Activated naive CD8-positive, alpha-beta T cell treated with anti-CD3 and anti-CD28 coated beads, Interleukin-2, amount 10 ng/mL, durations not matched to agents 7 days and 5 days (primary cell): ENCODE measurements at regions not wholly inside any gene's neighbourhood (a gene's known extent, or its start where the extent isn't known, plus 50 kb on each side); places are given as distances from the start of the nearest gene placed in this dataset.

Experiments used
- ATAC-seq: fragments of 150-1000 bp; cut with Tn5 transposase; one replicate; pipeline ENCODE4 v1.10.0; 2021; ENCODE audit warnings: low read depth, moderate library complexity
- POLR2A ChIA-PET: fragments of 350-600 bp; sonication (Branson Sonifier 250); formaldehyde crosslinking; loops from one replicate; lab custom pipeline; 2021; ENCODE audit warnings: antibody characterized with exemption; lab: Charles Lee
- DNase-seq: peaks from one replicate; pipeline ENCODE4 v3.0.0; 2021
- H3K27ac Mint-ChIP-seq: one replicate; pipeline ENCODE4 v1.8.0; 2022; ENCODE audit warnings: mild to moderate bottlenecking, mixed read lengths
- H3K27me3 Mint-ChIP-seq: one replicate; pipeline ENCODE4 v1.8.0; 2022; ENCODE audit warnings: mild to moderate bottlenecking, moderate library complexity, mixed read lengths
- H3K36me3 Mint-ChIP-seq: one replicate; pipeline ENCODE4 v1.8.0; 2021; ENCODE audit warnings: mild to moderate bottlenecking, mixed read lengths
- H3K4me1 Mint-ChIP-seq: one replicate; pipeline ENCODE4 v1.8.0; 2021; ENCODE audit warnings: mixed read lengths
- H3K4me3 Mint-ChIP-seq: one replicate; pipeline ENCODE4 v1.8.0; 2022; ENCODE audit warnings: mild to moderate bottlenecking, moderate library complexity, mixed read lengths
- H3K9me3 Mint-ChIP-seq: one replicate; pipeline ENCODE4 v1.8.0; 2021; ENCODE audit warnings: mixed read lengths

DNA sequence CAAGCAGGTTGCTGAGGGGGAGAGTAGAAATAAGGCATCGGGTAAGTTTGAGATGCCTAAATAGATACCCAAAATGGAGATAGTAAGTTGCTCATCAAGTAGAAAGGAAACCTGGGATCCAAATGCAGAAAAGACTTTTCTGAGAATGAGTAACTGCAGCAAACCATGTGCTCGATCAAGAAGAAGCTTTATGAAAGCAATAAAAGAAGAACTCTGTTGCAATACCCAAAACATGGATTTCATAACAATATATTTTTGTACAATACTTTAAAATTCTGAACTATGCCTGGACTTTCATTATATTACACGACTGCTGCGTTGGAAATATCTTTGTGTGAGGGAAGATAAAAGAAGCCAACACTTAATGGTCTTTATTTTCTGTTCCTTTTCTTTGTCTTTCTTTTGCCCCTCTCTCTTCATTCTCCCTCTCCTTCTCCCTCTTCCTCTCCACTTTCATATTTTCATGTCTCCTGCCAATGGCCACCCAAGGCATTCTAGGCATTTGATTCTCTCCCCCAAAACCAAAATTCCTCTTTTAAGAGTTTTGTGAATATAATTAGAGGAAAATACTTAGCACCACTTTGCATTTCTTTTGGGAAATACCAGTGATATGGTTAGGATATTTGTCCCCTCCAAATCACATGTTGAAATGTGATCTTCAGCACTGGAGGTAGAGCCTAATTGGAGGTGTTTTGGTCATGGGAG is 257.6 kb downstream of the MREG start:
- Mint-ChIP-seq H3K4me1 (peaks cover 5% of the 10 kb centered on the region), H3K9me3 (no peaks in the 10 kb centered on the region), H3K4me3 (no peak overlapping the region), H3K27ac (no peak overlapping the region), H3K36me3 (no peaks in the 10 kb centered on the region), H3K27me3 (peaks cover 22% of the 10 kb centered on the region)
- ATAC-seq: no peak
- POLR2A ChIA-PET: no interaction called here
- no peak for DNase-seq

- H3K4me3 Mint-ChIP-seq: no peak overlapping the region
- H3K27ac Mint-ChIP-seq: no peak overlapping the region
These were observed 258.8 kb downstream of the MREG start for GRCh38 chr2:215754546-215754945.

DNA sequence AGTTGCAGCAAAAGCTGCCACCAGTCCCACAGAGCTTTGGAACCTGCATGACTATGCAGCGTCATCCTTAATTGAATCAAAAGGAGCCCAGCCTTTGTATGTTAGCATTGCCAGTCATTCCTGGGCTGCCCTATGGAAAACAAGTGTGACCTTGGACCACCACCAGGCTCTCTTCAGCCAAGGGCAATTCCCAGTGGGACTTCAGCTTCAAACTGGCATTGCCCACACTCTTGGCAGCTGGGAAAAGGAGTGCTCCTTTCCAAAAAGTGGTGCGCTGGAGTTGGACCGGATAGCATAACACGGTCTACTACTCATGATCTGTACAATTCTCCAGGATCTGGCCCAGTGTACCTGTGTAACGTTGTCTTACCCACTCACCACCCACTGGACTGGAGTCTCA is 259.5 kb downstream of the MREG start:
- Mint-ChIP-seq H3K27ac (no peak overlapping the region), H3K4me3 (no peak overlapping the region), H3K36me3 (no peaks in the 10 kb centered on the region), H3K9me3 (no peaks in the 10 kb centered on the region), H3K27me3 (peaks cover 33% of the 10 kb centered on the region), H3K4me1 (peaks cover 13% of the 10 kb centered on the region)
- DNase-seq (no peak), ATAC-seq (no peak)
- POLR2A ChIA-PET: no interaction called here

More at GRCh38 chr2:215754546-215754945, 258.8 kb downstream of the MREG start:
- H3K4me1 Mint-ChIP-seq: peaks cover 13% of the 10 kb centered on the region
- POLR2A ChIA-PET: no interaction called here
- ATAC-seq (no peak), DNase-seq (no peak)
- H3K36me3 Mint-ChIP-seq: no peaks in the 10 kb centered on the region
- no peaks in the 10 kb centered on the region for H3K9me3 Mint-ChIP-seq
- peaks cover 30% of the 10 kb centered on the region for H3K27me3 Mint-ChIP-seq

GRCh38 chr2:215752991-215753390 is 260.4 kb downstream of the MREG start:
- no peaks in the 10 kb centered on the region for H3K36me3 Mint-ChIP-seq
- H3K4me3 Mint-ChIP-seq: no peak overlapping the region
- no peaks in the 10 kb centered on the region for H3K9me3 Mint-ChIP-seq

GRCh38 chr2:215752436-215752835 is 260.9 kb downstream of the MREG start:
- H3K9me3 Mint-ChIP-seq: no peaks in the 10 kb centered on the region
- no peak overlapping the region for H3K4me3 Mint-ChIP-seq
- no peak overlapping the region for H3K27ac Mint-ChIP-seq
- H3K36me3 Mint-ChIP-seq: no peaks in the 10 kb centered on the region
- peaks cover 13% of the 10 kb centered on the region for H3K4me1 Mint-ChIP-seq
- ATAC-seq (no peak), DNase-seq (no peak)
- peaks cover 33% of the 10 kb centered on the region for H3K27me3 Mint-ChIP-seq
- POLR2A ChIA-PET: interaction anchor here (0.7 kb wide), 1 partner anchor 157 kb away, joined by 3 read pairs; no protein-coding TSS in a partner anchor

More at GRCh38 chr2:215752991-215753390, 260.4 kb downstream of the MREG start:
- Mint-ChIP-seq H3K27ac (no peak overlapping the region), H3K4me1 (peaks cover 13% of the 10 kb centered on the region), H3K27me3 (peaks cover 33% of the 10 kb centered on the region)
- POLR2A ChIA-PET: interaction anchor here (0.7 kb wide), 1 partner anchor 156 kb away, joined by 3 read pairs; no protein-coding TSS in a partner anchor
- ATAC-seq: no peak
- no peak for DNase-seq

GRCh38 chr2:215751911-215752272 is 261.5 kb downstream of the MREG start:
- no peak overlapping the region for H3K4me3 Mint-ChIP-seq
- POLR2A ChIA-PET: no interaction called here
- no peaks in the 10 kb centered on the region for H3K9me3 Mint-ChIP-seq
- H3K27me3 Mint-ChIP-seq: peaks cover 33% of the 10 kb centered on the region
- H3K36me3 Mint-ChIP-seq: no peaks in the 10 kb centered on the region
- no peak overlapping the region for H3K27ac Mint-ChIP-seq
- ATAC-seq (no peak), DNase-seq (no peak)
- peaks cover 13% of the 10 kb centered on the region for H3K4me1 Mint-ChIP-seq

DNA sequence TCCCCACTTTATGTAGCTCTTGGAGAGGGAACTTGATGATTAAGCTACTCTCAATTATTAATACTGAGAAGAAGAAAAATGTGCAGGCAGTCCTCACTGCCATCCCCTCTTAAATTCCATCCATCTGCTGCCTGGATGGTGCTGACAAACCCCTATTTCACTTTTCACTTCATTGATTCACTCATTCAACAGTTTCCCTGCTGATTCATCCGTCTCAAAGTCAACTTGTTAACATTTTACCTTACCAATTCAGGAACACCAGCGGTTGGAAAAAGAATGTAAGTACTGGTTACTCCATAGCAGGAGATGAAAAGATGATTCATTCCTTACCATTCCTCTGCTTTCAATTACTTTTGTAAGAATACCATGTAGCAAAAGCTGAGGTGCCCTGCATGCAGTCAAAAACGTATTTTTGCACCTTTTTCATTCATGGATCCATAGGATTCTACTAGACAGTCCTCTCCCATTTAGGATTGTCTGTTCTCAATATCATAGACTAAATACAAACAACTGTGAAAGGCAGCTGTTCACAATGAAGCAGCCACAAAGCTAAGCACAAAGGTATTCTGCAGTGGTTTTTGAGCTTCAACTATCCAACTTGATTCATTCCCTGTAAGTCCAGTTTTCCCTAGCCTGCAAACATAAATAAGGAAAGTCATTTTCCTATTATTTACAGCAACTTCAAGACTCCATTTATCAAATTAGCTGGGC is 262.0 kb downstream of the MREG start:
- Mint-ChIP-seq H3K27me3 (peaks cover 33% of the 10 kb centered on the region), H3K27ac (no peak overlapping the region), H3K9me3 (no peaks in the 10 kb centered on the region), H3K4me3 (no peak overlapping the region), H3K4me1 (peaks cover 13% of the 10 kb centered on the region), H3K36me3 (no peaks in the 10 kb centered on the region)
- DNase-seq (no peak), ATAC-seq (no peak)
- POLR2A ChIA-PET: interaction anchor here (1.0 kb wide), 1 partner anchor 61 kb away, joined by 3 read pairs; no protein-coding TSS in a partner anchor

DNA sequence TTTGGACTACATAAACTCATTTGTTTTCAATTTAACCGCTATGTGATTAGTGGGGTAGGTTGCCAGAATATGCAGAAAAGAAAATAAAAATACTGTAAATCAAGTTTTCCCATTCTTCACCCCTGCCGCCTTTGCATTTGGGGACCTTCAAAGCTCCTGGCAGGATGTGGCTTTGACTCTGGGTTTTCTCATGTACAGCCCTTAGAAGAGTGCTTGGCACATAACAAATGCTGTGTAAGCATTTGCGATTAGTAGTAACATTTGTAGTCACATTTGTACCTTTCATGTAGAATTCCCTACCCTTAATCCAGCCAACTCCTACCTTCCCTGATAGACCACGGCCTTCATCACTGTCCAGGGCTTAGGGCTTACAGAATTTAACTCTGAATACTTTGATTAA is 262.6 kb downstream of the MREG start:
- H3K4me3 Mint-ChIP-seq: no peak overlapping the region
- peaks cover 13% of the 10 kb centered on the region for H3K4me1 Mint-ChIP-seq
- no peaks in the 10 kb centered on the region for H3K36me3 Mint-ChIP-seq
- POLR2A ChIA-PET: interaction anchor here (1.0 kb wide), 1 partner anchor 61 kb away, joined by 3 read pairs; no protein-coding TSS in a partner anchor
- H3K27me3 Mint-ChIP-seq: peaks cover 30% of the 10 kb centered on the region
- no peak overlapping the region for H3K27ac Mint-ChIP-seq
- DNase-seq: no peak
- ATAC-seq: peak; percentile 84
- H3K9me3 Mint-ChIP-seq: no peaks in the 10 kb centered on the region

GRCh38 chr2:215749092-215749957 is 264.0 kb downstream of the MREG start:
- peaks cover 13% of the 10 kb centered on the region for H3K4me1 Mint-ChIP-seq
- no peaks in the 10 kb centered on the region for H3K9me3 Mint-ChIP-seq
- peaks cover 21% of the 10 kb centered on the region for H3K27me3 Mint-ChIP-seq
- no peak overlapping the region for H3K27ac Mint-ChIP-seq
- ATAC-seq: no peak
- no peak overlapping the region for H3K4me3 Mint-ChIP-seq
- POLR2A ChIA-PET: interaction anchor here (0.9 kb wide), 1 partner anchor 263 kb away, joined by 3 read pairs; no protein-coding TSS in a partner anchor
- DNase-seq: no peak
- H3K36me3 Mint-ChIP-seq: no peaks in the 10 kb centered on the region

GRCh38 chr2:215748446-215748845 is 264.9 kb downstream of the MREG start:
- Mint-ChIP-seq H3K4me3 (no peak overlapping the region), H3K36me3 (no peaks in the 10 kb centered on the region), H3K27ac (no peak overlapping the region), H3K9me3 (no peaks in the 10 kb centered on the region), H3K27me3 (peaks cover 21% of the 10 kb centered on the region), H3K4me1 (peaks cover 13% of the 10 kb centered on the region)
- no peak for ATAC-seq
- DNase-seq: no peak
- POLR2A ChIA-PET: interaction anchor here (0.9 kb wide), 1 partner anchor 264 kb away, joined by 3 read pairs; no protein-coding TSS in a partner anchor

- ATAC-seq (no peak), DNase-seq (no peak)
- H3K36me3 Mint-ChIP-seq: no peaks in the 10 kb centered on the region
- POLR2A ChIA-PET: no interaction called here
- H3K4me1 Mint-ChIP-seq: peaks cover 13% of the 10 kb centered on the region
- no peaks in the 10 kb centered on the region for H3K9me3 Mint-ChIP-seq
- peaks cover 21% of the 10 kb centered on the region for H3K27me3 Mint-ChIP-seq
- no peak overlapping the region for H3K27ac Mint-ChIP-seq
- no peak overlapping the region for H3K4me3 Mint-ChIP-seq
These were observed 266.3 kb downstream of the MREG start for GRCh38 chr2:215746887-215747615.

DNA sequence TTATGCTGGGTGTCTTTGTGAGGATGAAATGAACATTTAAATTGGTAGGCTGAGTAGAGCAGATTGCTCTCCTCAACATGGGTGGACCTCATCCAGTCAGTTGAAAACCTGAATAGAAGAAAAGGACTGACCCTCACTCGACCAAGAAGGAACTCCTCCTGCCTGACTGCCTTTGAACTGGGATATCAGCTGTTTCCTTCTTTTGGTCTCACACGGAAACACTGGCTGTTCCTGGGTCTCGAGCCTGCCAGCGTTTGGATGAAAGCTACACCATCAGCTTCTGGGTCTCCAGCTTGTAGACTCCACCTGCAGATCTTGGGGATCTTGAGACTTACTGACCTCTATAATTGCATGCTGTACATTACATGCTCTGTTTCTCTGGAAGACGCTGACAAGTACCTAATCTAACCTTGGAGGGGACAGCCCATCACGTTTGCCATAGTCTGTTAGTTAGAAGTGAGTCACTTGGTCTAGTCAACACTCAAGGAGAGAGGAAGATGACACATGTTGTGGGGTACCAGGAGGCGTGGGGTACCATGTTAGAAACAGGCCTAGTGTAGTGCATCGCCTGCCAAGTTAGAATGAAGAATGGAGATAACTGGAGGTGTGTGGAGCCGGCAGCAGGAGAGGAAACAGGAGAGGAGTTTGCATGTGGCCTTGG is 267.0 kb downstream of the MREG start:
- H3K9me3 Mint-ChIP-seq: no peaks in the 10 kb centered on the region
- H3K4me3 Mint-ChIP-seq: no peak overlapping the region
- POLR2A ChIA-PET: no interaction called here
- no peak overlapping the region for H3K27ac Mint-ChIP-seq
- H3K27me3 Mint-ChIP-seq: peaks cover 15% of the 10 kb centered on the region
- peaks cover 13% of the 10 kb centered on the region for H3K4me1 Mint-ChIP-seq
- no peak for ATAC-seq
- no peaks in the 10 kb centered on the region for H3K36me3 Mint-ChIP-seq
- DNase-seq: no peak
